ENCODE measurements at regions not wholly inside any gene's neighbourhood (a gene's known extent, or its start where the extent isn't known, plus 50 kb on each side); places are given as distances from the start of the nearest gene placed in this dataset.

GRCh38 chr20:60650087-60650486 lies 602.0 kb upstream of the CDH4 start:
- no peak for TF ChIP-seq CTCF (conservative IDR thresholded peaks at IDR 0.05; ENCODE audit: low read depth, low read length)
- no peak overlapping the region for H3K4me3 ChIP-seq (ENCODE audit: low read depth, low read length)
- DNase-seq (ENCODE audit: low read depth), result no peak

GRCh38 chr20:60652046-60652445 lies 600.0 kb upstream of the CDH4 start:
- H3K4me3 ChIP-seq (ENCODE audit: low read depth, low read length), result no peak overlapping the region
- TF ChIP-seq CTCF (conservative IDR thresholded peaks at IDR 0.05; ENCODE audit: low read depth, low read length), result no peak
- no peak for DNase-seq (ENCODE audit: low read depth)

GRCh38 chr20:60652615-60653014 lies 599.4 kb upstream of the CDH4 start:
- no peak for DNase-seq (ENCODE audit: low read depth)
- TF ChIP-seq CTCF (conservative IDR thresholded peaks at IDR 0.05; ENCODE audit: low read depth, low read length), result no peak
- no peak overlapping the region for H3K4me3 ChIP-seq (ENCODE audit: low read depth, low read length)

GRCh38 chr20:60653111-60653845 lies 598.8 kb upstream of the CDH4 start:
- no peak for TF ChIP-seq CTCF (conservative IDR thresholded peaks at IDR 0.05; ENCODE audit: low read depth, low read length)
- DNase-seq (ENCODE audit: low read depth), result no peak
- H3K4me3 ChIP-seq (ENCODE audit: low read depth, low read length), result no peak overlapping the region

DNA sequence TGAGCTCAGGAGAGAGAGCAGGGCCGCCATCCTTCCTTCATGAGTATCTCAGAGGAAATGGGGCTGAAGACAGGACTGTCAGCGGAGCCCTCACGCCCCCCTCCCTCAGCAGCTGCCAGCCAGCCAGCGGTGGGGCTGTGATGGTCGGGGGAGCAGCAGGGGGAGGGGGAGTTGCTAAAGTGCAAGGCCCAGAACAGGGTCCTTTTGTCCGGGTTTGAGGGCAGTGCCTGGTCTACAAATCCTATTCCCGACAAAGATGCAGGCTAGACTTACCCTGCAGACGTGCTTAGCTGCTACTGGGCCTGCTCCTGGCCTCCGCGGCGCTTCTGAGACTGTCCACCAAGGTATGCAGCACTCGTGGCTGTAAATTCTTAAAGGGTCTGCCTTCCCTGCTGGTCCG lies 593.4 kb upstream of the CDH4 start:
- no peak overlapping the region for H3K4me3 ChIP-seq (ENCODE audit: low read depth, low read length)
- no peak for DNase-seq (ENCODE audit: low read depth)
- no peak for TF ChIP-seq CTCF (conservative IDR thresholded peaks at IDR 0.05; ENCODE audit: low read depth, low read length)

GRCh38 chr20:60659240-60659639 lies 592.8 kb upstream of the CDH4 start:
- H3K4me3 ChIP-seq (ENCODE audit: low read depth, low read length), result no peak overlapping the region
- no peak for TF ChIP-seq CTCF (conservative IDR thresholded peaks at IDR 0.05; ENCODE audit: low read depth, low read length)
- DNase-seq (ENCODE audit: low read depth), result no peak

GRCh38 chr20:60662307-60662706 lies 589.8 kb upstream of the CDH4 start:
- no peak overlapping the region for H3K4me3 ChIP-seq (ENCODE audit: low read depth, low read length)
- TF ChIP-seq CTCF (conservative IDR thresholded peaks at IDR 0.05; ENCODE audit: low read depth, low read length), result no peak
- DNase-seq (ENCODE audit: low read depth), result no peak

All from choroid plexus epithelial cell (primary cell).